HFFc6 (cell line): ENCODE measurements at regions not wholly inside any gene's neighbourhood (a gene's known extent, or its start where the extent isn't known, plus 50 kb on each side); places are given as distances from the start of the nearest gene placed in this dataset.
A peak's percentile ranks its signal among the peaks of the same experiment; 100 is the strongest.

ENCODE experiments used
- DNase-seq: peaks from one replicate; pipeline ENCODE4 v3.0.0-alpha.2; 2018
- H3K27ac Mint-ChIP-seq: 2 replicates; pipeline ENCODE4 v1.8.0; 2020; ENCODE audit warnings: mild to moderate bottlenecking, mixed read lengths
- H3K27me3 Mint-ChIP-seq: 2 replicates; pipeline ENCODE4 v1.8.0; 2021; ENCODE audit warnings: mild to moderate bottlenecking, moderate library complexity, mixed read lengths; ENCODE audit not compliant: insufficient read depth
- H3K36me3 Mint-ChIP-seq: 2 replicates; pipeline ENCODE4 v1.8.0; 2021; ENCODE audit warnings: low read depth, mixed read lengths
- H3K4me1 Mint-ChIP-seq: 2 replicates; pipeline ENCODE4 v1.8.0; 2020; ENCODE audit warnings: low read depth, mixed read lengths
- H3K4me3 Mint-ChIP-seq: 2 replicates; pipeline ENCODE4 v1.8.0; 2020; ENCODE audit warnings: mild to moderate bottlenecking, moderate library complexity, mixed read lengths
- H3K9me3 Mint-ChIP-seq: 2 replicates; pipeline ENCODE4 v1.8.0; 2020; ENCODE audit warnings: mild to moderate bottlenecking, mixed read lengths
- CTCF ChIP-seq: fragments of 200-600 bp; sonication (generic); IDR thresholded peaks from 2 replicates; pipeline ENCODE4 v1.5.0; 2021; ENCODE audit warnings: antibody characterized with exemption, mild to moderate bottlenecking

- H3K27ac Mint-ChIP-seq, result no peak overlapping the region
- TF ChIP-seq CTCF, result no peak
- peaks cover 10% of the 10 kb centered on the region; the same call in 1 of the 2 replicates for H3K36me3 Mint-ChIP-seq
- no peak for DNase-seq
- peaks cover 19% of the 10 kb centered on the region for H3K4me1 Mint-ChIP-seq
- H3K4me3 Mint-ChIP-seq, result no peak overlapping the region
- H3K27me3 Mint-ChIP-seq, result peaks cover 4% of the 10 kb centered on the region; the same call in 1 of the 2 replicates
- H3K9me3 Mint-ChIP-seq, result peaks cover 11% of the 10 kb centered on the region
These were observed 875.1 kb downstream of the EPHA4 start for GRCh38 chr2:220697011-220697410.

- Mint-ChIP-seq H3K27ac (no peak overlapping the region), H3K4me3 (no peak overlapping the region), H3K36me3 (peaks cover 10% of the 10 kb centered on the region; the same call in 1 of the 2 replicates), H3K9me3 (peaks cover 11% of the 10 kb centered on the region), H3K4me1 (peaks cover 28% of the 10 kb centered on the region), H3K27me3 (no peaks in the 10 kb centered on the region; the same call in 1 of the 2 replicates)
- no peak for TF ChIP-seq CTCF
- DNase-seq, result peak; percentile 31
These were observed 871.0 kb downstream of the EPHA4 start for GRCh38 chr2:220701115-220701514.

GRCh38 chr2:220703279-220703678, 868.8 kb downstream of the EPHA4 start:
- no peaks in the 10 kb centered on the region; the same call in 1 of the 2 replicates for H3K27me3 Mint-ChIP-seq
- peaks cover 28% of the 10 kb centered on the region for H3K4me1 Mint-ChIP-seq
- peaks cover 10% of the 10 kb centered on the region; the same call in 1 of the 2 replicates for H3K36me3 Mint-ChIP-seq
- TF ChIP-seq CTCF, result no peak
- H3K9me3 Mint-ChIP-seq, result peaks cover 11% of the 10 kb centered on the region
- DNase-seq, result peak; percentile 29
- H3K27ac Mint-ChIP-seq, result peak overlapping the region; percentile 6; the same call in 1 of the 2 replicates
- H3K4me3 Mint-ChIP-seq, result peak overlapping the region; percentile 36; the same call in 1 of the 2 replicates

GRCh38 chr2:220704081-220704480, 868.0 kb downstream of the EPHA4 start:
- peaks cover 11% of the 10 kb centered on the region for H3K9me3 Mint-ChIP-seq
- no peak overlapping the region for H3K27ac Mint-ChIP-seq
- H3K4me3 Mint-ChIP-seq, result no peak overlapping the region
- peaks cover 36% of the 10 kb centered on the region for H3K4me1 Mint-ChIP-seq
- peaks cover 10% of the 10 kb centered on the region; the same call in 1 of the 2 replicates for H3K36me3 Mint-ChIP-seq
- no peak for TF ChIP-seq CTCF
- no peaks in the 10 kb centered on the region; the same call in 1 of the 2 replicates for H3K27me3 Mint-ChIP-seq
- DNase-seq, result no peak

- no peak for TF ChIP-seq CTCF
- Mint-ChIP-seq H3K27me3 (no peaks in the 10 kb centered on the region; the same call in 1 of the 2 replicates), H3K27ac (no peak overlapping the region)
These were observed 867.3 kb downstream of the EPHA4 start for GRCh38 chr2:220704810-220705209.

More at GRCh38 chr2:220704810-220705209, 867.3 kb downstream of the EPHA4 start:
- peaks cover 11% of the 10 kb centered on the region for H3K9me3 Mint-ChIP-seq
- no peak for DNase-seq
- peaks cover 43% of the 10 kb centered on the region for H3K4me1 Mint-ChIP-seq
- H3K36me3 Mint-ChIP-seq, result peaks cover 10% of the 10 kb centered on the region; the same call in 1 of the 2 replicates
- no peak overlapping the region for H3K4me3 Mint-ChIP-seq
